Adrenal gland (tissue), 9 donors: ENCODE measurements at regions not wholly inside any gene's neighbourhood (a gene's known extent, or its start where the extent isn't known, plus 50 kb on each side); places are given as distances from the start of the nearest gene placed in this dataset.

Experiments used
- DNase-seq, 7 donors: peaks; one replicate each; pipeline ENCODE4 v3.0.0-alpha.2; 2019 to 2020
- H3K27ac ChIP-seq, 5 donors: fragments of 200-600 bp; sonication (generic) in 4 of 5; 1 replicate in 3 of 5; 2 replicates in 2 of 5; pipeline versions ENCODE4 v1.5.1 to v1.8.0; 2016 to 2020; ENCODE audit warnings: mild to moderate bottlenecking in 1 of 5
- H3K27me3 ChIP-seq: fragments of 200-600 bp; 2 replicates; pipeline ENCODE4 v1.8.0; 2021
- H3K36me3 ChIP-seq, 2 donors: fragments of 200-600 bp; replicated peaks in 1 of 2; 1 replicate in 1 of 2; 2 replicates in 1 of 2; pipeline versions ENCODE4 v1.5.1 to v1.8.0; 2018 to 2022
- H3K4me1 ChIP-seq, 2 donors: fragments of 200-600 bp; replicated peaks in 1 of 2; 1 replicate in 1 of 2; 2 replicates in 1 of 2; pipeline versions ENCODE4 v1.5.1 to v1.8.0; 2018 to 2021
- H3K4me3 ChIP-seq, 4 donors: fragments of 200-600 bp; sonication (generic) in 3 of 4; one replicate each; pipeline ENCODE4 v1.5.1; 2016 to 2018
- H3K9me3 ChIP-seq, 3 donors: fragments of 200-600 bp; sonication (generic) in 1 of 3; replicated peaks in 1 of 3; 1 replicate in 2 of 3; 2 replicates in 1 of 3; pipeline versions ENCODE4 v1.5.1 to v1.8.0; 2016 to 2021
- CTCF ChIP-seq, 6 experiments: fragments of 450-650 bp in 4 of 6; fragments of 200-600 bp in 2 of 6; sonication (generic) in 1 of 6; IDR thresholded peaks; 1 replicate in 5 of 6; 2 replicates in 1 of 6; pipeline versions ENCODE4 v1.5.1 to v1.8.0; 2016 to 2021; ENCODE audit warnings: antibody characterized with exemption in 6 of 6, mild to moderate bottlenecking in 2 of 6, moderate library complexity in 1 of 6
- POLR2A ChIP-seq, 2 donors: fragments of 450-650 bp; IDR thresholded peaks; one replicate each; pipeline ENCODE4 v1.6.1; 2017; ENCODE audit warnings: antibody characterized with exemption in 2 of 2, mild to moderate bottlenecking in 2 of 2, moderate library complexity in 1 of 2
- WGBS, 4 donors: extraction: QIAGEN DNeasy Blood & Tissue Kit in 2 of 4; methylation state at CpG; one replicate each; pipeline versions ENCODE4 v1.1.5 to v1.1.7; 2013 to 2017; 5-methylcytosine and 5-hydroxymethylcytosine counted together
- intact Hi-C, 2 donors: fragments of 100-400 bp; cut with DNase I; formaldehyde crosslinking; loops; one replicate each; pipeline versions ENCODE4 v1.14.1 to v1.15.0; 2022 to 2023
- donor health status: healthy with polysubstance abuse.
- donor health status: Bipolar disorder and iron deficiency.
- donor health status: DM: yes; HTN: yes; CAD: no.
- donor health status: DM: no; HTN: no; CAD: no.
- donor health status: DM: no; HTN: no; CAD: no.

- Histone ChIP-seq H3K27me3 (no peaks in the 10 kb centered on the region), H3K9me3 (no peaks in the 10 kb centered on the region), H3K36me3 (no peaks in the 10 kb centered on the region), H3K4me3 (no peak overlapping the region), H3K27ac (no peak overlapping the region), H3K4me1 (no peaks in the 10 kb centered on the region)
- intact Hi-C loops = no loop called here
- 61 to 72% (median 63%) methylated on average over 7 to 8 of the region's 8 CpGs for WGBS, 4 donors
- no peak for TF ChIP-seq POLR2A (IDR thresholded peaks at IDR 0.05)
- no peak for TF ChIP-seq CTCF (IDR thresholded peaks at IDR 0.05)
- DNase-seq = no peak
Observed at GRCh38 chr16:13305019-13305755, 403.8 kb downstream of the SHISA9 start.

GRCh38 chr16:13306161-13306995 is 405.0 kb downstream of the SHISA9 start:
- intact Hi-C loops = no loop called here
- no peak overlapping the region for H3K27ac ChIP-seq
- no peak for DNase-seq
- H3K9me3 ChIP-seq = no peaks in the 10 kb centered on the region
- no peaks in the 10 kb centered on the region for H3K36me3 ChIP-seq
- no peak for TF ChIP-seq POLR2A (IDR thresholded peaks at IDR 0.05)
- no peak for TF ChIP-seq CTCF (IDR thresholded peaks at IDR 0.05)
- WGBS, 4 donors = 13 to 51% (median 22%) methylated on average over 2 of the region's 2 CpGs
- H3K4me3 ChIP-seq = no peak overlapping the region
- no peaks in the 10 kb centered on the region for H3K4me1 ChIP-seq
- no peaks in the 10 kb centered on the region for H3K27me3 ChIP-seq

GRCh38 chr16:13307255-13307654 is 405.9 kb downstream of the SHISA9 start:
- Histone ChIP-seq H3K27ac (no peak overlapping the region), H3K4me1 (no peaks in the 10 kb centered on the region), H3K27me3 (no peaks in the 10 kb centered on the region), H3K9me3 (no peaks in the 10 kb centered on the region), H3K4me3 (no peak overlapping the region), H3K36me3 (no peaks in the 10 kb centered on the region)
- intact Hi-C loops = no loop called here
- TF ChIP-seq POLR2A (IDR thresholded peaks at IDR 0.05) = no peak
- TF ChIP-seq CTCF (IDR thresholded peaks at IDR 0.05) = no peak
- DNase-seq = no peak
- 48 to 64% (median 55%) methylated on average over 4 of the region's 4 CpGs for WGBS, 4 donors

- TF ChIP-seq CTCF (IDR thresholded peaks at IDR 0.05) (no peak), POLR2A (IDR thresholded peaks at IDR 0.05) (no peak)
- 79 to 88% (median 82%) methylated on average over 5 of the region's 5 CpGs for WGBS, 4 donors
- intact Hi-C loops = no loop called here
Observed at GRCh38 chr16:13307851-13308250, 406.5 kb downstream of the SHISA9 start.

More at GRCh38 chr16:13307851-13308250, 406.5 kb downstream of the SHISA9 start:
- H3K9me3 ChIP-seq = no peaks in the 10 kb centered on the region
- H3K4me3 ChIP-seq = no peak overlapping the region
- H3K27ac ChIP-seq = no peak overlapping the region
- no peak for DNase-seq
- H3K27me3 ChIP-seq = no peaks in the 10 kb centered on the region
- no peaks in the 10 kb centered on the region for H3K4me1 ChIP-seq
- no peaks in the 10 kb centered on the region for H3K36me3 ChIP-seq
